Esophagus muscularis mucosa (tissue), 4 donors: ENCODE measurements at regions not wholly inside any gene's neighbourhood (a gene's known extent, or its start where the extent isn't known, plus 50 kb on each side); places are given as distances from the start of the nearest gene placed in this dataset.
"Not testable (repeated sequence)": the region's sequence is repeated elsewhere in the genome, so short reads cannot be mapped to it uniquely, and the experiment has no call there.

ENCODE experiments used
- DNase-seq: peaks from one replicate; pipeline ENCODE4 v3.0.0-alpha.2; 2017; ENCODE audit errors: extremely low spot score
- H3K27ac ChIP-seq, 4 donors: fragments of 200-600 bp; sonication (generic); replicated peaks in 1 of 4; 1 replicate in 3 of 4; 2 replicates in 1 of 4; pipeline ENCODE4 v1.5.1; 2016 to 2019; ENCODE audit warnings: mild to moderate bottlenecking in 1 of 4
- H3K27me3 ChIP-seq, 4 donors: fragments of 200-600 bp; sonication (generic); one replicate each; pipeline versions ENCODE4 v1.5.1 to v1.6.0; 2016 to 2019
- H3K36me3 ChIP-seq, 4 donors: fragments of 200-600 bp; sonication (generic); one replicate each; pipeline ENCODE4 v1.5.1; 2016 to 2019
- H3K4me1 ChIP-seq, 4 donors: fragments of 200-600 bp; sonication (generic); one replicate each; pipeline ENCODE4 v1.5.1; 2016 to 2019
- H3K4me3 ChIP-seq, 4 donors: fragments of 200-600 bp; sonication (generic); 1 replicate in 2 of 4; 2 replicates in 2 of 4; pipeline ENCODE4 v1.5.1; 2016 to 2019; ENCODE audit warnings: mild to moderate bottlenecking in 4 of 4, moderate library complexity in 1 of 4
- H3K9me3 ChIP-seq, 4 donors: fragments of 200-600 bp; sonication (generic); 1 replicate in 3 of 4; 2 replicates in 1 of 4; pipeline ENCODE4 v1.5.1; 2016 to 2019
- CTCF ChIP-seq, 3 experiments: fragments of 200-600 bp in 2 of 3; fragments of 450-650 bp in 1 of 3; sonication (generic) in 2 of 3; IDR thresholded peaks; one replicate each; pipeline ENCODE4 v1.5.1; 2017 to 2019; ENCODE audit warnings: antibody characterized with exemption in 3 of 3, mild to moderate bottlenecking in 2 of 3, moderate library complexity in 1 of 3
- EP300 ChIP-seq: sonication (generic); formaldehyde crosslinking; IDR thresholded peaks from one replicate; pipeline ENCODE4 v1.6.1; 2017; ENCODE audit warnings: antibody characterized with exemption
- POLR2A ChIP-seq: fragments of 450-650 bp; IDR thresholded peaks from one replicate; pipeline ENCODE4 v1.6.1; 2017; ENCODE audit warnings: antibody characterized with exemption, moderate library complexity, mild to moderate bottlenecking, low read depth
- POLR2AphosphoS5 ChIP-seq, 2 donors: sonication (generic); formaldehyde crosslinking; IDR thresholded peaks; one replicate each; pipeline ENCODE4 v1.6.1; 2017; ENCODE audit warnings: antibody characterized with exemption in 2 of 2
- WGBS: methylation state at CpG from one replicate; pipeline ENCODE4 v1.1.5; 2018; 5-methylcytosine and 5-hydroxymethylcytosine counted together
- intact Hi-C: fragments of 100-400 bp; cut with DNase I; formaldehyde crosslinking; loops from one replicate; pipeline ENCODE4 v1.15.1; 2023

- Histone ChIP-seq H3K4me3 (no peak overlapping the region), H3K4me1 (peaks cover 0 to 8% (median 4%) of the 10 kb centered on the region in 4 donors), H3K9me3 (no peaks in the 10 kb centered on the region), H3K36me3 (no peaks in the 10 kb centered on the region), H3K27me3 (no peaks in the 10 kb centered on the region), H3K27ac (no peak overlapping the region)
- TF ChIP-seq POLR2A: no peak
- no peak for TF ChIP-seq CTCF (IDR thresholded peaks at IDR 0.05)
- no peak for TF ChIP-seq EP300
- no peak for TF ChIP-seq POLR2AphosphoS5 (IDR thresholded peaks at IDR 0.05)
- intact Hi-C loops: no loop called here
- 70% methylated on average over 3 of the region's 3 CpGs for WGBS
- no peak for DNase-seq
Measured at GRCh38 chr4:149199594-149199993, 616.0 kb downstream of the IQCM start.

GRCh38 chr4:149194061-149194460 lies 621.6 kb downstream of the IQCM start:
- Histone ChIP-seq H3K9me3 (no peaks in the 10 kb centered on the region), H3K36me3 (no peaks in the 10 kb centered on the region), H3K4me1 (no peaks in the 10 kb centered on the region), H3K4me3 (no peak overlapping the region), H3K27me3 (no peaks in the 10 kb centered on the region), H3K27ac (no peak overlapping the region)
- 100% methylated on average over 1 of the region's 1 CpG for WGBS
- no peak for DNase-seq
- intact Hi-C loops: no loop called here
- no peak for TF ChIP-seq POLR2A
- TF ChIP-seq EP300: no peak
- no peak for TF ChIP-seq CTCF (IDR thresholded peaks at IDR 0.05)
- no peak for TF ChIP-seq POLR2AphosphoS5 (IDR thresholded peaks at IDR 0.05)

DNA sequence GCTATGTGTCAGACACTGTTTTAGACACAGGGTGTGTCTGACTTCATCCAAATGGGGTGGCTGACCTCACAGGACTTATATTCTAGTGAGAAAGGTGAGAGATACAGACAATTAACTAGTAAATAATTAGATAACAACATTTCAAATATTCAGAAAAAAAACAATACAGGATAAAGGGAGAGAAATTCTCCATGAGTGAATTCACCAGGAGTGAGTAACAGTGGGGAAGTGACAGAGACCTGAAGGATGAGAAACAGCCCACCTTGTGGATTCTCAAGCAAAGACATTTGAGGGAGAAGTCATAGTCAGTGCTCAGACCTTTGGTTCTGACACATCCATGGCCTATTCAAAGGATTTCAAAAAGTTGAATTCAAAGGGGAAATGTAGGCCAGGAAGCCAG lies 627.9 kb downstream of the IQCM start:
- no peak for DNase-seq
- Histone ChIP-seq H3K9me3 (no peaks in the 10 kb centered on the region), H3K27me3 (no peaks in the 10 kb centered on the region), H3K4me3 (no peak overlapping the region), H3K36me3 (no peaks in the 10 kb centered on the region), H3K27ac (no peak overlapping the region), H3K4me1 (no peaks in the 10 kb centered on the region)
- intact Hi-C loops: no loop called here
- TF ChIP-seq EP300 (no peak), POLR2A (no peak), POLR2AphosphoS5 (IDR thresholded peaks at IDR 0.05) (no peak), CTCF (IDR thresholded peaks at IDR 0.05) (no peak)

DNA sequence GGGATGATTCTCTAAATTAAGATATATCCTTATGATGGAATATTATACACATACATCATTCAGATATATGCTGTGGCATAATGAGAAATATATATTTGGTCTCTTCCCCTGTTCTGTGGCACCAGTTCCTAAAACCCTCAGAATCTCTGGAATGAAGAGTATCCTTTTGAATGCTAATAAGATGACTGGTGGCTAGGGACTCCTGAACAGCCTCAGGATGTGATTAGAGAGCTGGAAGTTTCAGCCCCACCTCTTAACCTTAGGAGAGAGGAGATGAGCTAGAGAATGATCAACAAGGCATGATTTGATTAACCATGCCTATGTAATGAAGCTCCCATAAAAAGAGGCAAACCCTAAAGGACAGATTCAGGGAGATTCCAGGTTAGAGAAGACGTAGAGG lies 632.0 kb downstream of the IQCM start:
- 94% methylated on average over 1 of the region's 1 CpG for WGBS
- Histone ChIP-seq H3K4me1 (no peaks in the 10 kb centered on the region), H3K4me3 (no peak overlapping the region), H3K27me3 (no peaks in the 10 kb centered on the region), H3K9me3 (peaks cover 0 to 6% (median 0%) of the 10 kb centered on the region in 4 donors), H3K27ac (no peak overlapping the region), H3K36me3 (no peaks in the 10 kb centered on the region)
- DNase-seq: no peak
- intact Hi-C loops: no loop called here
- TF ChIP-seq POLR2A (no peak), CTCF (IDR thresholded peaks at IDR 0.05) (no peak), POLR2AphosphoS5 (IDR thresholded peaks at IDR 0.05) (no peak), EP300 (no peak)

DNA sequence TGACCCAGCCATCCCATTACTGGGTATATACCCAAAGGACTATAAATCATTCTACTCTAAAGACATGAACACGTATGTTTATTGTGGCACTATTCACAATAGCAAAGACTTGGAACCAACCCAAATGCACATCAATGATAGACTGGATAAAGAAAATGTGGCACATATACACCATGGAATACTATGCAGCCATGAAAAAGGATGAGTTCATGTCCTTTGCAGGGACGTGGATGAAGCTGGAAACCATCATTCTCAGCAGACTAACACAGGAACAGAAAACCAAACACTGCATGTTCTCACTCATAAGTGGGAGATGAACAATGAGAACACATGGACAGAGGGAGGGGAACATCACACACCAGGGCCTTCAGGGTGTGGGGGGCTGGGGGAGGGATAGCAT lies 634.2 kb downstream of the IQCM start:
- intact Hi-C loops, H3K4me1 ChIP-seq, DNase-seq, H3K27me3 ChIP-seq, H3K4me3 ChIP-seq, H3K36me3 ChIP-seq, H3K9me3 ChIP-seq, H3K27ac ChIP-seq: not testable (repeated sequence)
- WGBS: 79% methylated on average over 2 of the region's 2 CpGs
